HEK293 (cell line): ENCODE measurements at regions not wholly inside any gene's neighbourhood (a gene's known extent, or its start where the extent isn't known, plus 50 kb on each side); places are given as distances from the start of the nearest gene placed in this dataset.

Source experiments
- CTCF ChIA-PET: fragments of 350-600 bp; formaldehyde crosslinking; extraction: SDS; loops from one replicate; lab custom pipeline; 2021; ENCODE audit warnings: antibody characterized with exemption; lab: Yijun Ruan, JAX
- POLR2A ChIA-PET: fragments of 300-600 bp; formaldehyde crosslinking; extraction: SDS; loops from one replicate; lab custom pipeline; 2020; ENCODE audit warnings: antibody characterized with exemption, inconsistent platforms; lab: Yijun Ruan, JAX
- H3K27ac ChIP-seq: fragments of 200-500 bp; sonication (Bioruptor generic); 2 replicates; pipeline ENCODE4 v1.5.1; 2014; ENCODE audit warnings: low read depth, low read length, control low read depth, inconsistent platforms; ENCODE audit errors: extremely low read depth
- H3K36me3 ChIP-seq, 2 experiments: fragments of 200-500 bp in 1 of 2; sonication (Bioruptor generic) in 1 of 2; 1 replicate in 1 of 2; 2 replicates in 1 of 2; pipeline ENCODE4 v1.5.1; 2014 to 2017; ENCODE audit warnings: inconsistent platforms in 2 of 2, low read length in 2 of 2; ENCODE audit not compliant: control insufficient read depth in 2 of 2, insufficient read depth in 1 of 2
- H3K4me1 ChIP-seq: fragments of 200-500 bp; sonication (Bioruptor generic); 2 replicates; pipeline ENCODE4 v1.5.1; 2014; ENCODE audit warnings: mild to moderate bottlenecking, low read length, inconsistent platforms; ENCODE audit not compliant: control insufficient read depth, insufficient read depth
- H3K4me3 ChIP-seq: 2 replicates; pipeline ENCODE4 v1.5.1; 2011; ENCODE audit warnings: low read depth, mild to moderate bottlenecking, control low read depth, low read length, moderate library complexity
- H3K9me3 ChIP-seq: fragments of 200-500 bp; sonication (Bioruptor generic); 2 replicates; pipeline ENCODE4 v1.5.1; 2014; ENCODE audit warnings: low read depth, low read length, inconsistent platforms; ENCODE audit not compliant: control insufficient read depth, insufficient read depth
- BCL6B ChIP-seq: fragments of 450-650 bp; formaldehyde crosslinking; IDR thresholded peaks from 2 replicates; pipeline ENCODE4 v1.5.1; 2017; ENCODE audit warnings: missing biosample characterization, missing genetic modification characterization
- EGR2 ChIP-seq: fragments of 450-650 bp; formaldehyde crosslinking; IDR thresholded peaks from 2 replicates; pipeline ENCODE4 v1.5.1; 2016; ENCODE audit warnings: low read depth, missing biosample characterization, missing genetic modification characterization
- ELK4 ChIP-seq: IDR thresholded peaks from 2 replicates; pipeline ENCODE4 v1.6.1; 2011; ENCODE audit warnings: mild to moderate bottlenecking, low read depth, low read length, borderline replicate concordance
- GLI4 ChIP-seq: fragments of 450-650 bp; formaldehyde crosslinking; IDR thresholded peaks from 2 replicates; pipeline ENCODE4 v1.5.1; 2016; ENCODE audit warnings: missing biosample characterization, missing genetic modification characterization
- HOXA7 ChIP-seq: sonication (generic); formaldehyde crosslinking; IDR thresholded peaks from 2 replicates; pipeline ENCODE4 v1.8.1; 2022; ENCODE audit warnings: missing genetic modification reagents, borderline replicate concordance
- OVOL3 ChIP-seq: fragments of 450-650 bp; formaldehyde crosslinking; IDR thresholded peaks from 2 replicates; pipeline ENCODE4 v1.5.1; 2016; ENCODE audit warnings: missing biosample characterization, missing genetic modification characterization
- SCRT2 ChIP-seq: fragments of 450-650 bp; formaldehyde crosslinking; IDR thresholded peaks from 2 replicates; pipeline ENCODE4 v1.5.1; 2016; ENCODE audit warnings: missing biosample characterization, missing genetic modification characterization
- ZBTB10 ChIP-seq: fragments of 450-650 bp; formaldehyde crosslinking; IDR thresholded peaks from 2 replicates; pipeline ENCODE4 v1.5.1; 2016; ENCODE audit warnings: missing biosample characterization, missing genetic modification characterization
- ZBTB26 ChIP-seq: fragments of 450-650 bp; formaldehyde crosslinking; optimal IDR thresholded peaks from 2 replicates; pipeline ENCODE3; 2016; ENCODE audit warnings: missing biosample characterization, mild to moderate bottlenecking, missing genetic modification characterization
- ZBTB48 ChIP-seq: fragments of 450-650 bp; formaldehyde crosslinking; IDR thresholded peaks from 2 replicates; pipeline ENCODE4 v1.5.1; 2016; ENCODE audit warnings: missing biosample characterization, missing genetic modification characterization
- ZFP41 ChIP-seq: fragments of 450-650 bp; formaldehyde crosslinking; IDR thresholded peaks from 2 replicates; pipeline ENCODE4 v1.5.1; 2016; ENCODE audit warnings: missing biosample characterization, missing genetic modification characterization, borderline replicate concordance
- ZFP69B ChIP-seq: fragments of 450-650 bp; formaldehyde crosslinking; IDR thresholded peaks from 2 replicates; pipeline ENCODE4 v1.5.1; 2016; ENCODE audit warnings: missing biosample characterization, missing genetic modification characterization
- ZNF148 ChIP-seq: fragments of 450-650 bp; formaldehyde crosslinking; IDR thresholded peaks from 2 replicates; pipeline ENCODE4 v1.5.0; 2017; ENCODE audit warnings: missing biosample characterization, missing genetic modification characterization, borderline replicate concordance
- ZNF184 ChIP-seq: fragments of 450-650 bp; IDR thresholded peaks from 2 replicates; pipeline ENCODE4 v1.5.1; 2018; ENCODE audit warnings: missing biosample characterization, mild to moderate bottlenecking, missing genetic modification characterization
- ZNF223 ChIP-seq: fragments of 450-650 bp; formaldehyde crosslinking; IDR thresholded peaks from 2 replicates; pipeline ENCODE4 v1.5.1; 2016; ENCODE audit warnings: missing biosample characterization, missing genetic modification characterization
- ZNF280C ChIP-seq: fragments of 450-650 bp; formaldehyde crosslinking; IDR thresholded peaks from 2 replicates; pipeline ENCODE4 v1.5.1; 2016; ENCODE audit warnings: missing biosample characterization, missing genetic modification characterization
- ZNF433 ChIP-seq: fragments of 450-650 bp; formaldehyde crosslinking; IDR thresholded peaks from 2 replicates; pipeline ENCODE4 v1.5.1; 2016; ENCODE audit warnings: missing biosample characterization, missing genetic modification characterization, low read depth
- ZNF510 ChIP-seq: fragments of 450-650 bp; formaldehyde crosslinking; IDR thresholded peaks from 2 replicates; pipeline ENCODE4 v1.5.1; 2018; ENCODE audit warnings: mild to moderate bottlenecking, missing genetic modification characterization, missing biosample characterization; ENCODE audit not compliant: insufficient replicate concordance
- ZNF623 ChIP-seq: fragments of 450-650 bp; formaldehyde crosslinking; IDR thresholded peaks from 2 replicates; pipeline ENCODE4 v1.5.1; 2016; ENCODE audit warnings: missing biosample characterization, missing genetic modification characterization
- ZNF645 ChIP-seq: fragments of 450-650 bp; formaldehyde crosslinking; IDR thresholded peaks from 2 replicates; pipeline ENCODE4; 2016; ENCODE audit warnings: missing biosample characterization, missing genetic modification characterization
- ZNF664 ChIP-seq: fragments of 450-650 bp; formaldehyde crosslinking; IDR thresholded peaks from 2 replicates; pipeline ENCODE4 v1.5.1; 2016; ENCODE audit warnings: missing biosample characterization, missing genetic modification characterization
- ZNF677 ChIP-seq: fragments of 450-650 bp; IDR thresholded peaks from 2 replicates; pipeline ENCODE4 v1.5.0; 2018; ENCODE audit warnings: missing biosample characterization, mild to moderate bottlenecking, missing genetic modification characterization, moderate library complexity
- ZNF791 ChIP-seq: fragments of 450-650 bp; formaldehyde crosslinking; IDR thresholded peaks from 2 replicates; pipeline ENCODE4 v1.5.1; 2016; ENCODE audit warnings: missing biosample characterization, missing genetic modification characterization
- ZSCAN16 ChIP-seq: fragments of 450-650 bp; formaldehyde crosslinking; IDR thresholded peaks from 2 replicates; pipeline ENCODE4 v1.5.1; 2016; ENCODE audit warnings: missing biosample characterization, missing genetic modification characterization
- ZSCAN30 ChIP-seq: fragments of 450-650 bp; IDR thresholded peaks from 2 replicates; pipeline ENCODE4 v1.5.1; 2018; ENCODE audit warnings: missing biosample characterization, mild to moderate bottlenecking, missing genetic modification characterization, moderate library complexity

GRCh38 chr5:30781643-30782042 is 411.8 kb upstream of the CDH6 start (continued):
- TF ChIP-seq ZNF184 (no peak), GLI4 (tag by site-specific recombination) (no peak), ZNF645 (tag by site-specific recombination) (no peak), ZNF623 (tag by site-specific recombination) (no peak), ZNF280C (tag by site-specific recombination) (no peak), ZFP69B (no peak), ZSCAN16 (tag by site-specific recombination) (no peak)

GRCh38 chr5:30768056-30768690 is 425.3 kb upstream of the CDH6 start:
- Histone ChIP-seq H3K4me1 (no peaks in the 10 kb centered on the region), H3K27ac (no peak overlapping the region), H3K9me3 (no peaks in the 10 kb centered on the region), H3K36me3 (no peaks in the 10 kb centered on the region), H3K4me3 (no peak overlapping the region)
- ChIA-PET POLR2A (no interaction called here), CTCF (no interaction called here)
- TF ChIP-seq ZNF433 (tag by site-specific recombination) (no peak), ELK4 (no peak), ZNF664 (tag by site-specific recombination) (no peak), BCL6B (tag by site-specific recombination) (no peak), OVOL3 (tag by site-specific recombination) (no peak), ZSCAN30 (no peak), ZBTB26 (tag by site-specific recombination) (no peak), ZBTB10 (tag by site-specific recombination) (no peak), ZFP41 (tag by site-specific recombination) (no peak), ZNF791 (tag by site-specific recombination) (no peak), EGR2 (no peak), ZNF510 (tag by site-specific recombination) (no peak), ZNF148 (tag by site-specific recombination) (no peak), ZBTB48 (tag by site-specific recombination) (no peak), SCRT2 (tag by site-specific recombination) (no peak), ZNF223 (tag by site-specific recombination) (no peak), ZNF677 (tag by site-specific recombination) (no peak), HOXA7 (CRISPR knock-in tag) (no peak), ZSCAN16 (tag by site-specific recombination) (no peak)
